GF-D8 (cell line): ENCODE measurements at regions not wholly inside any gene's neighbourhood (a gene's known extent, or its start where the extent isn't known, plus 50 kb on each side); places are given as distances from the start of the nearest gene placed in this dataset.
"Not testable (repeated sequence)": the region's sequence is repeated elsewhere in the genome, so short reads cannot be mapped to it uniquely, and the experiment has no call there.

ENCODE experiments used
- DNase-seq: peaks from one replicate; lab custom pipeline; 2025; lab: John Stamatoyannopoulos, UW

DNA sequence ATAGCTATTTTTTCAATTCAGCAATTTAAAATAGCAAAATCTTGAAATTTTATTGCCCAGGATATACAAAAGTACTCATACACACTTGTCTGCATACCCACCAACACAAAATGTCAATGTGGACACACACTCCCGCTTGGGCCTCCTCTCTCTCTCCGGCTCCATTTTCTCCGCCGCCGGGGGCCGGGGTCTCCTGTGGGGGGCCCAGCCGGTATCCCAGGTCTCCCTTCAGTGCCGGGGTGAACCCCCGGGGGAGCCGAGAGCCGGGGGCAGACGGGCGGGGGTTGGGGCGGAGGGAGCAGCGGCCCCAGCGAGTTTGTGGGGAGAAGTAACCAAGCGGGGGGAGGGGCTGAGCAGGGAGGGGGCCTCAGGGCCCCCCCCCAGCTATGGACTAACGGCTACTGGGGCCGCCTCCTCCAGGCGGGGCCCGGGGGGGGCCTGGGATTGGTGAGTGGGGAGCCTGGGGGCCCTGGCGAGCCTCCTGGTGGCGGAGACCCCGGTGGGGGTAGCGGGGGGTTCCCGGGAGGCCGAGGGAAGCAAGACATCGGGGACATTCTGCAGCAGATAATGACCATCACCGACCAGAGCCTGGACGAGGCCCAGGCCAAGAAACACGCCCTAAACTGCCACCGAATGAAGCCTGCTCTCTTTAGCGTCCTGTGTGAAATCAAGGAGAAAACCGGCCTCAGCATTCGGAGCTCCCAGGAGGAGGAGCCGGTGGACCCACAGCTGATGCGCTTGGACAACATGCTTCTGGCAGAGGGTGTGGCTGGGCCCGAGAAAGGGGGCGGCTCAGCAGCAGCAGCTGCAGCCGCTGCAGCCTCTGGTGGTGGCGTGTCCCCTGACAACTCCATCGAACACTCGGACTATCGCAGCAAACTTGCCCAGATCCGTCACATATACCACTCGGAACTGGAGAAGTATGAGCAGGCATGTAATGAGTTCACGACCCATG is 56.6 kb downstream of the CHST2 start:
- not testable (repeated sequence) for DNase-seq

DNA sequence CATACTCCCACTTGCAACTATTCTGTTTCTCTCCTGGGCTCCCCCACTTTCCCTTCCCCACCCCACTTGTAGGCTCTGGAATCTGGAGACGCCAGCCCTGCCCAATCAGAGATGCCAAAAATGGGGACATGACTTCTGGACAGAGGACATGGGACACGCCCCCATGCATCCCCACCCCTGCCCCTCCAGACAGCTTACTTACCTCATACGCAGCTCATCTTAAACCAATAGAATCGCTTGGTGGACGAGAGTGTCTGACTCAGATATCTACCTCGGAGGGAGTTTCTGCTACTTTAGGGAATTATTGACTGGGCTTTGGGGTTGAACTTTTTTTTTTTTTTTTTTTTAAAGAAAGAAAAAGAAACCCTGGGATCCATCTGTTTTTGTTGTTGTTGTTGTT is 58.4 kb downstream of the CHST2 start:
- DNase-seq: not testable (repeated sequence)

DNA sequence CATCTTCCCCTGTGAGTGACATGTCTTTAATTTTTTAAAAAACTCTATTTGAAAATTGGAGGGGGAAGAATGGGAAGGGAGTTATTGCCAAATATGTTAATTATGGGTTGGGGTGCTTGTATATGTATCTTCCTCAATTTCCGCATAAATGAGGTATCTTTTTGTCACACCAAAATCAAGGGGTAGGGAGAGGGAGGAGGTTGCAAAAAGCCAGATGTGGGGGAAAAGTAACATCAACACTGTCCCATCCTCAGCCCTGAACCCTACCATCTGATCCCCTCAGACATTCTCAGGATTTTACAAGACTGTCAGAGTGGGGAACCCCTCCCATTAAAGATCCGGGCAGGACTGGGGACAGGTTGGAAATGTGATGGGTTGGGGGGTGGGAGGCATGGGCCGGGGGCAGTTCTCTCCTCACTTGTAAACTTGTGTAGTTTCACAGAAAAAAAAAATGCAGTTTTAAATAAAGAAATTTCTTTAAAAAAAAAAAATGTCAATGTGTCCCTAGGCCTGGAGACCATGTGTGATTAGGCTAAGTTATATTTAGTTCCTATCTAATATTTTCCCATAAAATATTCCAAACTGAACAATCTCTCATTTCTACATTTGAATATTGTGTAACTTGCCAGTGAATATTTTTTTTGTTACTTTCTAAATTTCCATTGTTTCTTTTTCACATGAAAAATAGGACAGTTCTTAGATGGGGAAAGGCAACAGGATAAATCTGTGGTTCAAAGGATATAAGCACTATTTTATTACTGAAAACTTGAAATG is 59.4 kb downstream of the CHST2 start:
- not testable (repeated sequence) for DNase-seq

DNA sequence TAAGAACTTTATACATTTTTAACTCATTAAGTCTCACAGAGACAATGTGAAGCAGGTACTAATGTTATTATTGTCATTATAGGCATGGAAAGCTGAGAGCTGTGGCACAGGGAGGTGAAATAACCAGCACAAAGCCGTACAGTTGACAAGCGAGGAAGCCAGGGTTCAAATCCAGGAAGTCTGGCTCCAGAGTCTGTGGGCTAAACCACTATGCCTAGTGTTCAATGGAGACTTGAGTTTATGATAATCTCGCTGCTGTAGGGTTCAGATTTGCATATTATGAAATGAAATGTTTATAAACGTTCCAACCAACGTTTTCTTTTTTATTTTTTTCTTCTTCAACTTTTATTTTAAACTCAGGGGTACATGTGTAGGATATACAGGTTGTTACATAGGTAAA is 60.0 kb downstream of the CHST2 start:
- DNase-seq: no peak

DNA sequence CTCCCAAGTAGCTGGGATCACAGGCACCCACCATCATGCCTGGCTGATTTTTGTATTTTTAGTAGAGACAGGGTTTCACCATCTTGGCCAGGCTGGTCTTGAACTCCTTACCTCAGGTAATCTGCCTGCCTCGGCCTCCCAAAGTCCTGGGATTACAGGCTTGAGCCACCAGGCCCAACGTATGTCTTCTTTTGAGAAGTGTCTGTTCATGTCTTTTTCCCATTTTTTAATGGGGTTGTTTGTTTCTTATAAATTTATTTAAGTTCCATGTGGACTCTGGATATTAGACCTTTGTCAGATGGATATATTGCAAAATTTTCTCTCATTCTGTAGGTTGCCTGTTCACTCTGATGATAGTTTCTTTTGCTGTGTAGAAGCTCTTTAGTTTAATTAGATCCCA is 61.3 kb downstream of the CHST2 start:
- not testable (repeated sequence) for DNase-seq

- not testable (repeated sequence) for DNase-seq
These were observed 62.4 kb downstream of the CHST2 start for GRCh38 chr3:143181977-143182376.

DNA sequence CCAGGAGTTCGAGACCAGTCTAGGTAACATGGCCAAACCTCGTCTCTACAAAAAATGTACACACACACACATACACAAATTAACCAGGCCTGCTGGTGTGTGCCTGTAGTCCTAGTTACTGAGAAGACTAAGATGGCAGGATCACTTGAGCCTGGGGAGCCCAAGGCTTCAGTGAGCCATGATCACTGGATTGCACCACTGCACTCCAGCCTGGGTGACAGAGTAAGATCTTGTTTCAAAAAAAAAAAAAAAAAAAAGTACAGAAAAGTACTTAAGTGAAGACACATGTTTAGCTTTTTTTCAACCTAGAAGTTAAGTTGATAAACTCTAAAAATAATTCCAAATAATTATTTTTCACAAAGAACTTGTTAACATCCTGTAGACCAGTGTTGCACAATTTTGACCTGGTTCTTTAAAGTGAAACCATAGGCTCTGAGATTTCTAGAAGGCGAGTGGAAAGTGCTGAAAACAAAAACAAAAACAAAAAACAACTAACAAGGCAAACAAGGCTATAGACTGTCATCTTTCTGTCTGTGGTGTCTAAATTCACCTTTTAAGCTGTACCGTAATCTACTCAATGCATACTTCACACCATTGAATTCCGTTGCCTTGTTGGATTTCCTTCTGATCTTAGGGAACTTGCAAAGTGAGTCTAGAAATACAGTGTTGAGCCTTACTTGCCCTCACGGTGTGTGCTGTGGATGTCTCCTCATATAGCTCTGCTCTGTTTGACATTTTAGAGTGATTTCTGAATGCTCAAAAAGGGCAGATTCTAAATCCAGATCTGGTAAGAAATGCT is 63.5 kb downstream of the CHST2 start:
- no peak for DNase-seq

- no peak for DNase-seq
These were observed 64.0 kb downstream of the CHST2 start for GRCh38 chr3:143183665-143183964.

DNA sequence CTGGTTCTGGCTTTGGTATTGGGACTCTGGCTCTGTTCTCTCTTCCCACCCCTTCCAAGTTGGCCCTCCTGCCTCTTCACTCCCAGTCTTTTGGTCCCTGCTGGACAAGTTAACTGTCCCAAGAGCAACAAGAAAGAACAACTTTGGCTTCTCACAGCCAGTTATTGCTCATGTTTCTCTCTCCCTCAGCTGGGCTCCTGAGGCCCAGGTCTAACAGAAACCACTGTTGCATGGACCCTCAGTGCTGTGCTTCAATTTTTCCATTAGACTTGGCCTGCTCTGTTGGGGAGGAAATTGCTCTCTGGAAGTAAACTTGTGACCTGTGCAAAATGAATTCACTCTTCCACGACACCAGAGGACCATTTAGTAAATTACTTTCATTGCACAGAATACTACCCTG is 64.5 kb downstream of the CHST2 start:
- DNase-seq: no peak

DNA sequence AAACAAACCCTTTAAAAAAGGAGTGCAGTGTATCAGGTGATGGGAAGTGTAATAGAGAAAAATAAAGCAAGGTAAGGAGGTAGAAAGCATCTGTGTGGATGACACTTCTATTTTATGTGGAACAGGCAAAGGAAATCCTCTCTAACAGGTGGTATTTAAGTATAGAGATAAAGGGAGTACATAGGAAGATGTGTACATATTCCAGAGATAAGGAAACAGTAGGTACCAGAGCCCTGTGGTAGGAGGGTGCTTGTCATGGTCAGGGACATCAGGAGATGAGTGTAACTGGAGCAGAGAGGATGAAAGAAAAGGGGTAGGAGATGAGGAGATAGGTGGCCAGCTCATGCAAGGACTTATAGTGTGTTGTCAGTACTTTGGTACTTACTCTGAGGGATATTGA is 65.8 kb downstream of the CHST2 start:
- DNase-seq: no peak

DNA sequence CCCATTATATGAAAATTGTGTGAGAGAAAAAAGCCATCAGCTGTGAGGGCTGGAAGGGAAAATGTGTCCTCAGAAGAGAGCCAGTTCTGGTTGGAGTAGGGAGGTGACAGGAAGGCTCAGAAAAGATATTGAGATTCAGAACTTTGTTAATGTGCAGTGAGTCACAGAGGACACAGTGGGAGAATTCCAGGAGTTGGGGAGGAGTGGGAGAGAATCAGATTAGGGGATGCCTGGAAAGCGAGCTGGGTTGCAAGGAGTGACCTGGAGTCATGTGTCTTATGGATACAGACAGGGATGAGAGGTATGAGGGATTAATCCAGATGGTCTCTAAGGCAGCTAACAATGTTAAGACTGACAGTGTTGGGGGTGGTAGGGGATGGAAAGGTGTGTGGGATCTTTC is 67.5 kb downstream of the CHST2 start:
- DNase-seq: no peak

DNA sequence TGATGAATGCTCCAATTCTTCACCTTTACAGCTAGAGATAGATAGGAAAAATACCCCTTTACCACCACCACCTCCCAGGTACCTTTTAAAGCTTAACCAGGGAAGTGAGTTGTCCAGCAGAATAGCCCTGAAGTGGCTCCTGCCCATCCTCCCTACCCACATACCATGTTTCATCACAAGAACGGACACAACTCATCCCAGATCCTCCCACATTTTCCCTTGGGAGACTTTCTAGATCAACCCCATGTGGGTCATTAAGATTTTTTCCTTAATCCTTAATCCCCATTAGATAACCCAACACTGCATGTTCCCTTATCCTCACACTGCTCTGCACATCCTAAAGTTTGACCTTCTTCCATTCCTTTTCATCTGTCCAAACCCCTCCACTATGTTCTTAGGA is 69.3 kb downstream of the CHST2 start:
- no peak for DNase-seq

- no peak for DNase-seq
These were observed 70.5 kb downstream of the CHST2 start for GRCh38 chr3:143190101-143190500.

DNA sequence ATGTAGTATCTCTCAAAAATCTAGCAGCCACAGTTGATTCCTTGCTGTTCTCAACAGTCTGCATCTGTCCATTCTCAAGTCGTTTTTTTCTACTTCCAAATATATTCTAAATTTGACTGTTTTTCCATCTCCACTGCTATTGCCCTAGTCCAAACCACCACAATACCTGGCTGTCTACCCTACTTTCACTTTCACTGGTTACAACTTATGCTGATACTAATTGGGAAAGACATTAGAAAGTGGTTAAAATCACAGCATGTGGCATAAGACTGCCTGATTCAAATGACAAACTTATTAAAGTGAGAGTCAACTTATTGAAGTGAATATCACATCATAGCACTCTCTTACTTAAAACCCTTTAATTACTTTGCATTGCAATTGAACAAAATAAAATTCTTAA is 72.6 kb downstream of the CHST2 start:
- no peak for DNase-seq

DNA sequence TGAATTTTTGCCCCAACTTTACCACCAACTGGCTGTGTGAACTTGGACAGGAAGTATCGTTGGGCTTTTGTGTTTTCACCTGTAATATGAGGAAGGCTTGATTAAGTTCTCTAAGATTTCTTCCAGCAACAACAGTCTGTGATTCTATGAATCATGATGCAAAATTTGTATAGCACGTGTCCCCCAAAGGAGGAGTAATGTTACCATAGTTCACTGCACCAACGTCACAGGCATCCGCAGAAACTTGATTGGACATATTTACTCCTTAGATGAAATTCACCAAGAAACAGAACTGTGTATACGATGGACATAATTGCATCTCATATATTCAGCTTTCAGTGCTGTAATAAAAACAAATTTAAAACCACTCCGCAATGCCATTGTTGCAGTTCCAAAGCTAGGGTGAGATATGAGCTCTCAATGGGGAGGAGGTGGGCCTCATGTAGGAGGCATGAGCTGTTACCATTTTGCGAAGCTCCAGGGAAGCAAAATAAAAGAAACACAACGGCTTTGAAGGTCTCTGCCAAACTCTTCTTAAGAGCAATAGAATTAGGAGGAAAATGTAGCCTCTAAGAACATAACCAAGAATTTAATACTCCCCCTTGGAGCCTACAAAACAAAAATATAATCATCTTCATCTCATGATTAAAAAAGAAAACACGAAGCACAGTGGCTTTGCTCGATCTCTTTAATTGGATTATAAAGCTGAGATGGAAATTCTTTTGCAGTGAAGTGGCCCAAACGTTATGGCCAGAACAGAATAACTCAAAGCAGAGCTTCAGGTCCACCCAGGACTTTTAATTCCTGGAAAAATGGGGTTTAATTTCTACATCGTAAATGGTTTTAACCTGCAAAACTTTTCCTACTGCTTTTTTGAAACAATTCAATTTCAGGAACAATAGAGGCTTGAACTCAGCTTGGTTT is 80.7 kb downstream of the CHST2 start:
- DNase-seq: no peak

- no peak for DNase-seq
These were observed 81.5 kb downstream of the CHST2 start for GRCh38 chr3:143201045-143201444.

DNA sequence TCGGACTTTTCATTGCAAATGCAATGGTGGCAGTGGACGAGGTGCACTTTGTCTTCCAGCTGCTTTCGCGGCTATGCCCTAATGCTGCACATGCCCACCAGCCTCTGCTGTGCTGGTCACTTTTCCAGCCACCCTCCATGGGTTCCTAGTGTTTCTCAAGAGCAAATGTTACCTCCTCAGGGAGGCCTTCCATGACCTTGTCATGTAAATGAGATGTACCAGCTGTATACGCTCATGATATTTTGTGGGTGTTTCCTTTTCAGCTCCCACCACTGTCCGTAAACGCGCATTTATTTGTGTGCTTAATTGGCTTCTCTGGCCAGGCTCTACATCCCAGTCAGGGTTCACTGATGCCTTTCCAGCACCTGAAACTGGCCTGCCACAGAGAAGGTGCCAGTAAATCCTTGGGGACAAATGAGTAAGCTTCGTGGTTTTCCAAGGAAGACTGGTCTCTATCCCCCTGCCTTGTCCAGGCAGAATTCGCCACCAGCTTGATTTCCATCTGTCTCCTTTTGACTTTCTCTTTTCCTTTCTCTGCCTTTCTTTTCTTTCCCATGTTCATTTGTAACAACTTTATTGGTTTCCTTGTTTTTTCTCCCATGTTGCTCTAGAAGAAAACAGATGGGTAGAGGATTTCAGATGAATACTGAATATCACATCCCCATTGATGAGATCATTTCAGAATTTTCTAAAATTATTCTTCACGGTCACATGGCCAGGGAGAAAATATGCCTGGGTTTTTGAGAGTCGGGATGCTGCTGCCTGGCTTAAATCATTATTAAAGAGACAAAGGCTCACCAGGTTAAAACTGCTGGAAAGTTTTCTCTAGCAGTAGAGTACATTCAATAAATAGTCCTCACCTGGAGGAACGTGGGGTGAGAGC is 82.5 kb downstream of the CHST2 start:
- no peak for DNase-seq

DNA sequence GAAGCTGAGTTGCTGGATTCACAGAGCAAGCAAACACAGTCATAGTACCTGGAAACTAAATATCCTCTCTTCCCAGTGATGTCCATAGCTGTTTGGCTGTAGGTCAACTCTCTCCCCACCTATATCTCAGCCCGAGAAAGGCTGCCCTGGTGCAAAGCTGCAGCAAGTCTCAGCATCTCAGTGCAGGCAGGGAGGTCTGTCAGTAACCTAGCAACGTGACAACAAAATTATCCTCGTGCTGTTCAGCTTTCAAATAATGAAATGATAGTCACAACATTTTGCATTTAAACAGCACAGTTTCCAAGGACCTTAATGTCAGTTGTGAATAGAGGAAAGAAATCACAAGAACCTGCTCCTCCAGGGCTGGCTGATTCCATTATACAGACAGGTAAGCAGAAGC is 83.6 kb downstream of the CHST2 start:
- no peak for DNase-seq

- DNase-seq: no peak
These were observed 84.3 kb downstream of the CHST2 start for GRCh38 chr3:143203848-143204247.

DNA sequence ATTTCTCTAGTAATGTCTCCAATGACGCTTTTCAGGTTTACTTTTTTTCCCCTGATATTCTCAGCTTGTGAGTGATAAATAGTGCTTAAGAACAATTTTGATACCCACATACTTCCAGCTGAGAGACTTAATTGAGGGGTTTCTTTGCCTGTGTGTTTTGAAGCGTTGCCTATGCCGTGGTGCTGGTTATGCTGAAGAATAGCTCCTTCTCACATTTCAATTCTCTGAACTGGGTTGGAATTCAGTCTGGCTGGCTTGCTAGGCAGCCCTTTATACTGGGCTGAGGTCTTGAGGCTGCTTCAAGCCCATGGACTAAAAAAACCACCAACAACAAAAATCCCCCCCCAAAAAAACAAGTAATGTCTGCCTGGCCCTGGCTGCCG is 87.4 kb downstream of the CHST2 start:
- no peak for DNase-seq
